Trophoblast cell (in vitro differentiated cells and primary cell): ENCODE measurements at regions not wholly inside any gene's neighbourhood (a gene's known extent, or its start where the extent isn't known, plus 50 kb on each side); places are given as distances from the start of the nearest gene placed in this dataset.

ENCODE experiments used
- DNase-seq, 2 donors: peaks; one replicate each; pipeline ENCODE4 v3.0.0-alpha.2; 2016
- H2AFZ ChIP-seq: 2 replicates; pipeline ENCODE4 v1.6.1; 2013; ENCODE audit warnings: low read length, moderate library complexity, mild to moderate bottlenecking; ENCODE audit not compliant: insufficient read depth, poor library complexity
- H2AK5ac ChIP-seq: 2 replicates; pipeline ENCODE4 v1.6.1; 2013; ENCODE audit warnings: mild to moderate bottlenecking, low read length
- H2BK120ac ChIP-seq: 2 replicates; pipeline ENCODE4 v1.6.1; 2013; ENCODE audit warnings: low read length, mild to moderate bottlenecking, moderate library complexity; ENCODE audit not compliant: insufficient read depth, poor library complexity
- H2BK12ac ChIP-seq: 2 replicates; pipeline ENCODE4 v1.6.1; 2013; ENCODE audit warnings: mild to moderate bottlenecking, low read length, moderate library complexity
- H2BK5ac ChIP-seq: 2 replicates; pipeline ENCODE4 v1.6.1; 2013; ENCODE audit warnings: low read length, low read depth, moderate library complexity, mild to moderate bottlenecking; ENCODE audit not compliant: poor library complexity
- H3K14ac ChIP-seq: 2 replicates; pipeline ENCODE4 v1.6.1; 2013; ENCODE audit warnings: mild to moderate bottlenecking, low read length
- H3K18ac ChIP-seq: 2 replicates; pipeline ENCODE4 v1.6.1; 2013; ENCODE audit warnings: mild to moderate bottlenecking, low read length
- H3K23ac ChIP-seq: 2 replicates; pipeline ENCODE4 v1.6.1; 2013; ENCODE audit warnings: low read length
- H3K27ac ChIP-seq: 2 replicates; pipeline ENCODE4 v1.5.1; 2013; ENCODE audit warnings: low read depth, mild to moderate bottlenecking, inconsistent platforms, low read length, moderate library complexity
- H3K27me3 ChIP-seq: 2 replicates; pipeline ENCODE4 v1.6.1; 2013; ENCODE audit warnings: inconsistent platforms, mild to moderate bottlenecking, low read length, moderate library complexity; ENCODE audit not compliant: insufficient read depth
- H3K36me3 ChIP-seq, 2 experiments: 1 replicate in 1 of 2; 2 replicates in 1 of 2; pipeline ENCODE4 v1.6.1; 2013; ENCODE audit warnings: low read length in 2 of 2, mild to moderate bottlenecking in 2 of 2, moderate library complexity in 1 of 2; ENCODE audit not compliant: insufficient read depth in 2 of 2, control insufficient read depth in 1 of 2
- H3K4ac ChIP-seq: 2 replicates; pipeline ENCODE4 v1.6.1; 2013; ENCODE audit warnings: low read depth, mild to moderate bottlenecking, low read length, moderate library complexity
- H3K4me1 ChIP-seq, 2 experiments: 1 replicate in 1 of 2; 2 replicates in 1 of 2; pipeline ENCODE4 v1.6.1; 2013; ENCODE audit warnings: low read length in 2 of 2, mild to moderate bottlenecking in 2 of 2, moderate library complexity in 1 of 2; ENCODE audit not compliant: insufficient read depth in 2 of 2, control insufficient read depth in 1 of 2
- H3K4me2 ChIP-seq: 2 replicates; pipeline ENCODE4 v1.6.1; 2013; ENCODE audit warnings: inconsistent platforms, mild to moderate bottlenecking, low read length, moderate library complexity
- H3K4me3 ChIP-seq: 2 replicates; pipeline ENCODE4 v1.5.1; 2013; ENCODE audit warnings: mild to moderate bottlenecking, low read depth, low read length, inconsistent platforms
- H3K79me1 ChIP-seq: one replicate; pipeline ENCODE4 v1.6.1; 2013; ENCODE audit warnings: low read length
- H3K79me2 ChIP-seq: 2 replicates; pipeline ENCODE4 v1.6.1; 2013; ENCODE audit warnings: low read length, mild to moderate bottlenecking; ENCODE audit not compliant: control insufficient read depth, insufficient read depth, poor library complexity
- H3K9ac ChIP-seq: 2 replicates; pipeline ENCODE4 v1.6.1; 2013; ENCODE audit warnings: mild to moderate bottlenecking, low read length
- H3K9me3 ChIP-seq: 2 replicates; pipeline ENCODE4 v1.6.1; 2013; ENCODE audit warnings: low read depth, mild to moderate bottlenecking, control low read depth, inconsistent platforms, low read length; ENCODE audit not compliant: insufficient read depth
- H4K12ac ChIP-seq: 2 replicates; pipeline ENCODE4 v1.6.1; 2013; ENCODE audit warnings: low read depth, mild to moderate bottlenecking, low read length, moderate library complexity
- H4K8ac ChIP-seq: 2 replicates; pipeline ENCODE4 v1.6.1; 2013; ENCODE audit warnings: low read depth, mild to moderate bottlenecking, low read length, moderate library complexity
- H4K91ac ChIP-seq: one replicate; pipeline ENCODE4 v1.6.1; 2013; ENCODE audit warnings: low read depth, mild to moderate bottlenecking, low read length, moderate library complexity
- WGBS: extraction: QIAGEN DNeasy Blood & Tissue Kit; methylation state at CpG from one replicate; pipeline ENCODE4 v1.1.7; 2013; ENCODE audit warnings: missing lambda C conversion rate; ENCODE audit not compliant: insufficient read length, insufficient coverage; ENCODE audit errors: extremely low coverage; 5-methylcytosine and 5-hydroxymethylcytosine counted together

GRCh38 chr4:162237676-162238075 is 73.9 kb upstream of the FSTL5 start:
- Histone ChIP-seq H3K4me2 (no peak overlapping the region), H3K27ac (no peak overlapping the region), H4K12ac (no peak overlapping the region), H3K4ac (no peak overlapping the region), H2AK5ac (no peak overlapping the region), H3K27me3 (no peaks in the 10 kb centered on the region), H3K79me1 (no peaks in the 10 kb centered on the region), H3K14ac (no peak overlapping the region), H3K4me3 (no peak overlapping the region), H2BK12ac (no peak overlapping the region), H4K8ac (no peak overlapping the region), H3K79me2 (no peaks in the 10 kb centered on the region), H3K9me3 (no peaks in the 10 kb centered on the region), H3K9ac (no peak overlapping the region), H2BK120ac (no peak overlapping the region), H2AFZ (no peak overlapping the region), H4K91ac (no peak overlapping the region), H3K18ac (no peak overlapping the region), H3K4me1 (no peaks in the 10 kb centered on the region), H3K36me3 (no peaks in the 10 kb centered on the region), H2BK5ac (no peak overlapping the region), H3K23ac (no peak overlapping the region)
- WGBS, result no CpG with 5 or more reads among the region's 2 CpGs
- no peak for DNase-seq

DNA sequence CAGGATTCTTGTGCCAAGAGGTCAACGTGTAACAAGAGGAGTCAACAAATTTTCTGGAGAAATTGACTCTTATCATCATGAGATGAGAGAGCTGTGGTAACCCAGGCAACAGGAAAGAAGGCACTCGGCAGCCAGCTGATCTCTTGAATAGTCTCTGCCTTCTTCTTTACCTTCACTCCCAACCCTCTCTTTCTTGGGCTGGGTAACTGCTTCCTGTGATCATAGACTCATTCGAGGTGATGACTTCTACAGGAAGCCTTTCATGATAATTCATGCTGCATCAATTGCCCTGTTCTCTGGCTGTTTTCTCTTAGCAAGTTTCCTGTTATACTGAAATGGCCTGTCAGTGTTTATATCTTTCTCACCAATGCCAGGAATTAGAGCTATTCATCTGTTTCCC is 70.8 kb upstream of the FSTL5 start:
- WGBS, result no CpG with 5 or more reads among the region's 3 CpGs
- Histone ChIP-seq H4K12ac (no peak overlapping the region), H3K14ac (no peak overlapping the region), H3K79me1 (no peaks in the 10 kb centered on the region), H3K36me3 (no peaks in the 10 kb centered on the region), H2AK5ac (no peak overlapping the region), H4K91ac (no peak overlapping the region), H2BK5ac (no peak overlapping the region), H3K79me2 (no peaks in the 10 kb centered on the region), H3K4me1 (no peaks in the 10 kb centered on the region), H3K27ac (no peak overlapping the region), H3K9ac (no peak overlapping the region), H2AFZ (no peak overlapping the region), H3K4me2 (no peak overlapping the region), H3K9me3 (no peaks in the 10 kb centered on the region), H3K18ac (no peak overlapping the region), H3K4me3 (no peak overlapping the region), H2BK12ac (no peak overlapping the region), H3K23ac (no peak overlapping the region), H2BK120ac (no peak overlapping the region), H4K8ac (no peak overlapping the region), H3K4ac (no peak overlapping the region), H3K27me3 (no peaks in the 10 kb centered on the region)
- no peak for DNase-seq

- no peak for DNase-seq
These were observed 68.5 kb upstream of the FSTL5 start for GRCh38 chr4:162232349-162232748.

DNA sequence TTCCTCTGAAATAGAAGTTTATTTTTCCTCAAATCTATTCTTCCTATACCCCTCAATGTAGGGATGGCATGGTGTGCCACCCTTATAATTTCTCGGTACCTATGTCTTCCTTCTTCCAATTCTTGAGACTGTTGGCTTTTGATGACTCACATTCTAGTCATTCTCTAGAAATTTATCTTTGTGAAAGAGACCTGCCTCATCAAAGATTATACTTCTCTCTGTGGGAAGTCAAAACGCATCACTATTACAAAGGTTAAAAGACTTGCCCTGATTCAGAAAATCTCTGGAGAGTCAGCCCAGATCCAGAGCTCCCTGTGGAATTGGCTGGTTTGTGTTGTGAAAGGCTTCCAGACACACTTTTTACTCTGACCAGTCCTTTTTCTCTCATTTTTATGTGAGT is 65.9 kb upstream of the FSTL5 start:
- H3K14ac ChIP-seq, result no peak overlapping the region
- H3K36me3 ChIP-seq, result no peaks in the 10 kb centered on the region
- H4K91ac ChIP-seq, result no peak overlapping the region
- H3K23ac ChIP-seq, result no peak overlapping the region
- H3K27ac ChIP-seq, result no peak overlapping the region
- H3K27me3 ChIP-seq, result no peaks in the 10 kb centered on the region
- DNase-seq, result no peak
- no CpG with 5 or more reads among the region's 2 CpGs for WGBS
- H2AFZ ChIP-seq, result no peak overlapping the region
- no peaks in the 10 kb centered on the region for H3K79me2 ChIP-seq
- no peak overlapping the region for H4K12ac ChIP-seq
- no peaks in the 10 kb centered on the region for H3K9me3 ChIP-seq
- no peak overlapping the region for H3K18ac ChIP-seq
- no peak overlapping the region for H3K4ac ChIP-seq
- no peak overlapping the region for H2BK12ac ChIP-seq
- H3K9ac ChIP-seq, result no peak overlapping the region
- no peak overlapping the region for H4K8ac ChIP-seq
- no peaks in the 10 kb centered on the region for H3K79me1 ChIP-seq
- no peaks in the 10 kb centered on the region for H3K4me1 ChIP-seq
- no peak overlapping the region for H2BK5ac ChIP-seq
- H2BK120ac ChIP-seq, result no peak overlapping the region
- H3K4me3 ChIP-seq, result no peak overlapping the region
- H2AK5ac ChIP-seq, result no peak overlapping the region
- no peak overlapping the region for H3K4me2 ChIP-seq

More at GRCh38 chr4:162232349-162232748, 68.5 kb upstream of the FSTL5 start:
- Histone ChIP-seq H3K36me3 (no peaks in the 10 kb centered on the region), H3K4me1 (no peaks in the 10 kb centered on the region), H3K9ac (no peak overlapping the region), H4K12ac (no peak overlapping the region), H3K14ac (no peak overlapping the region), H2AFZ (no peak overlapping the region), H2BK120ac (no peak overlapping the region), H4K8ac (no peak overlapping the region), H3K4ac (no peak overlapping the region), H3K27me3 (no peaks in the 10 kb centered on the region), H2BK12ac (no peak overlapping the region), H3K79me1 (no peaks in the 10 kb centered on the region), H2AK5ac (no peak overlapping the region), H3K9me3 (no peaks in the 10 kb centered on the region), H2BK5ac (no peak overlapping the region), H3K79me2 (no peaks in the 10 kb centered on the region), H3K4me3 (no peak overlapping the region), H3K27ac (no peak overlapping the region), H3K18ac (no peak overlapping the region), H3K23ac (no peak overlapping the region), H4K91ac (no peak overlapping the region), H3K4me2 (no peak overlapping the region)
